HG03103 (cell line): ENCODE measurements at regions not wholly inside any gene's neighbourhood (a gene's known extent, or its start where the extent isn't known, plus 50 kb on each side); places are given as distances from the start of the nearest gene placed in this dataset.

ENCODE experiments used
- ATAC-seq: cut with Tn5 transposase; IDR thresholded peaks from one replicate; pipeline ENCODE4 v1.9.1; 2021; ENCODE audit warnings: low read depth; ENCODE audit not compliant: unreplicated experiment

DNA sequence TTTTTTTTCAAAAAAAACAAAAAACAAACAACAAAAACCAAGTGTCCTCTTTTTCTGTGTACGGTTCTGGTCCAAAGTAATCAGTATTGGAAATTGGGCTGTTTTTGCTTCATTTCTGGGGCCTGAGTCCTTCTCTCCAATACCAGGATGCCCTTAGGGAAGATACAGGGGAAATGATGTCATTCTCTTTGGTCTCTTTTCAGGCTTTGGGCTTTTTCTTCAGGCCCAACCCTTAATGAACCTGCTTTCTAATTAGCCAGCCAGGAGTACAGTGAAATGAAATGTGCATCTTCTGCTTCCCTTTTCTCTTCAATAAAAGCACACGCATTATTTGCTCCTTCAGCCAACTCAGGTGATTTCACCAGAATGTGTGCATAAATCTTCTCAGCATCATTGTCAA, 52.6 kb upstream of the RBPJ start:
- ATAC-seq: no peak

DNA sequence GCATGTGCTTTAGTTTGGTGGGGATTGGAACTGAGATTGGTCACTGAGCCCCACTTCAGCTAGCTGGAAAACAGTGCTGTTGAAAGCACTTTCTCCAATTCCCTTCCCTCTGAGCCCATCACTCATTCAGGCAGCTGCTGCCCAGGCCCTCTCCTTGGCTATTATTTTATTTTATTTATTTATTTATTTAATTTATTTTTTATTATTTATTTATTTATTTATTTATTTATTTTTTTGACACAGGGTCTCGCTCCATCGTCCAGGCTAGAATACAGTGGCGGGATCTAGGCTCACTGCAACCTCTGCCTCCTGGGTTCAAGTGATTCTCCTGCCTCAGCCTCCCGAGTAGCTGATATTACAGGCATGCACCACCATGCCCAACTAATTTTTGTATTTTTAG, 51.8 kb upstream of the RBPJ start:
- no peak for ATAC-seq
